ENCODE measurements at regions not wholly inside any gene's neighbourhood (a gene's known extent, or its start where the extent isn't known, plus 50 kb on each side); places are given as distances from the start of the nearest gene placed in this dataset.

- DNase-seq = no peak
Measured at GRCh38 chr1:234745844-234746797, 136.1 kb upstream of the IRF2BP2 start.

GRCh38 chr1:234745276-234745675 is 135.3 kb upstream of the IRF2BP2 start:
- DNase-seq = no peak

GRCh38 chr1:234743791-234744611 is 134.0 kb upstream of the IRF2BP2 start:
- peak; percentile 73 for DNase-seq

- no peak for DNase-seq
Measured at GRCh38 chr1:234742622-234743021, 132.6 kb upstream of the IRF2BP2 start.

GRCh38 chr1:234737967-234738314 is 128.0 kb upstream of the IRF2BP2 start:
- no peak for DNase-seq

- DNase-seq = no peak
Measured at GRCh38 chr1:234735916-234736315, 125.9 kb upstream of the IRF2BP2 start.

GRCh38 chr1:234735476-234735875 is 125.5 kb upstream of the IRF2BP2 start:
- no peak for DNase-seq

- no peak for DNase-seq
Measured at GRCh38 chr1:234734869-234735268, 124.9 kb upstream of the IRF2BP2 start.

GRCh38 chr1:234734412-234734835 is 124.4 kb upstream of the IRF2BP2 start:
- DNase-seq = no peak

- no peak for DNase-seq
Measured at GRCh38 chr1:234733427-234733826, 123.4 kb upstream of the IRF2BP2 start.

- no peak for DNase-seq
Measured at GRCh38 chr1:234732671-234733390, 122.9 kb upstream of the IRF2BP2 start.

- no peak for DNase-seq
Measured at GRCh38 chr1:234732260-234732659, 122.3 kb upstream of the IRF2BP2 start.

- DNase-seq = no peak
Measured at GRCh38 chr1:234731569-234732085, 121.6 kb upstream of the IRF2BP2 start.

GRCh38 chr1:234730770-234731568 is 121.0 kb upstream of the IRF2BP2 start:
- no peak for DNase-seq

GRCh38 chr1:234730475-234730769 is 120.4 kb upstream of the IRF2BP2 start:
- no peak for DNase-seq

- DNase-seq = no peak
Measured at GRCh38 chr1:234729561-234730474, 119.8 kb upstream of the IRF2BP2 start.

GRCh38 chr1:234728740-234729139 is 118.8 kb upstream of the IRF2BP2 start:
- DNase-seq = no peak

GRCh38 chr1:234727018-234727940 is 117.3 kb upstream of the IRF2BP2 start:
- peak; percentile 31 for DNase-seq

GRCh38 chr1:234726359-234726943 is 116.5 kb upstream of the IRF2BP2 start:
- DNase-seq = peak; percentile 46
